ENCODE measurements at regions not wholly inside any gene's neighbourhood (a gene's known extent, or its start where the extent isn't known, plus 50 kb on each side); places are given as distances from the start of the nearest gene placed in this dataset.

- Mint-ChIP-seq H3K27me3 (ENCODE audit: unreplicated experiment) (no peaks in the 10 kb centered on the region), H3K4me1 (ENCODE audit: low read depth, unreplicated experiment) (no peaks in the 10 kb centered on the region), H3K27ac (ENCODE audit: unreplicated experiment) (no peak overlapping the region), H3K9me3 (ENCODE audit: low read depth, unreplicated experiment) (no peaks in the 10 kb centered on the region), H3K36me3 (ENCODE audit: insufficient read depth, unreplicated experiment) (no peaks in the 10 kb centered on the region), H3K4me3 (ENCODE audit: low read depth, unreplicated experiment) (no peak overlapping the region)
- no peak for DNase-seq
- no peak for TF ChIP-seq CTCF (IDR thresholded peaks at IDR 0.05; ENCODE audit: unreplicated experiment)
- intact Hi-C loops (cut with micrococcal nuclease; ENCODE audit: unreplicated experiment), result no loop called here
- no TSS peak for BruUV-seq (replicated peaks)
- CTCF ChIA-PET, result no interaction called here
Observed at GRCh38 chr4:97270051-97270450, 873.2 kb downstream of the STPG2 start.

- Mint-ChIP-seq H3K4me3 (ENCODE audit: low read depth, unreplicated experiment) (no peak overlapping the region), H3K9me3 (ENCODE audit: low read depth, unreplicated experiment) (peaks cover 3% of the 10 kb centered on the region), H3K27ac (ENCODE audit: unreplicated experiment) (no peak overlapping the region), H3K4me1 (ENCODE audit: low read depth, unreplicated experiment) (no peaks in the 10 kb centered on the region), H3K27me3 (ENCODE audit: unreplicated experiment) (no peaks in the 10 kb centered on the region), H3K36me3 (ENCODE audit: insufficient read depth, unreplicated experiment) (no peaks in the 10 kb centered on the region)
- intact Hi-C loops (cut with micrococcal nuclease; ENCODE audit: unreplicated experiment), result no loop called here
- BruUV-seq (replicated peaks), result no TSS peak
- TF ChIP-seq CTCF (IDR thresholded peaks at IDR 0.05; ENCODE audit: unreplicated experiment), result no peak
- CTCF ChIA-PET, result no interaction called here
- no peak for DNase-seq
Observed at GRCh38 chr4:97279391-97279790, 863.9 kb downstream of the STPG2 start.

GRCh38 chr4:97300561-97300960 is 842.7 kb downstream of the STPG2 start:
- Mint-ChIP-seq H3K9me3 (ENCODE audit: low read depth, unreplicated experiment) (peaks cover 3% of the 10 kb centered on the region), H3K36me3 (ENCODE audit: insufficient read depth, unreplicated experiment) (no peaks in the 10 kb centered on the region), H3K27me3 (ENCODE audit: unreplicated experiment) (no peaks in the 10 kb centered on the region), H3K4me1 (ENCODE audit: low read depth, unreplicated experiment) (no peaks in the 10 kb centered on the region), H3K4me3 (ENCODE audit: low read depth, unreplicated experiment) (no peak overlapping the region), H3K27ac (ENCODE audit: unreplicated experiment) (no peak overlapping the region)
- BruUV-seq (replicated peaks), result no TSS peak
- TF ChIP-seq CTCF (IDR thresholded peaks at IDR 0.05; ENCODE audit: unreplicated experiment), result no peak
- intact Hi-C loops (cut with micrococcal nuclease; ENCODE audit: unreplicated experiment), result no loop called here
- no peak for DNase-seq
- CTCF ChIA-PET, result no interaction called here

GRCh38 chr4:97305351-97305750 is 837.9 kb downstream of the STPG2 start:
- Mint-ChIP-seq H3K4me1 (ENCODE audit: low read depth, unreplicated experiment) (no peaks in the 10 kb centered on the region), H3K27me3 (ENCODE audit: unreplicated experiment) (no peaks in the 10 kb centered on the region), H3K4me3 (ENCODE audit: low read depth, unreplicated experiment) (no peak overlapping the region), H3K27ac (ENCODE audit: unreplicated experiment) (no peak overlapping the region), H3K9me3 (ENCODE audit: low read depth, unreplicated experiment) (peaks cover 3% of the 10 kb centered on the region), H3K36me3 (ENCODE audit: insufficient read depth, unreplicated experiment) (no peaks in the 10 kb centered on the region)
- intact Hi-C loops (cut with micrococcal nuclease; ENCODE audit: unreplicated experiment), result no loop called here
- TF ChIP-seq CTCF (IDR thresholded peaks at IDR 0.05; ENCODE audit: unreplicated experiment), result no peak
- no TSS peak for BruUV-seq (replicated peaks)
- DNase-seq, result no peak
- CTCF ChIA-PET, result no interaction called here

GRCh38 chr4:97309121-97309520 is 834.2 kb downstream of the STPG2 start:
- no peak overlapping the region for H3K4me3 Mint-ChIP-seq (ENCODE audit: low read depth, unreplicated experiment)
- no peaks in the 10 kb centered on the region for H3K27me3 Mint-ChIP-seq (ENCODE audit: unreplicated experiment)
- BruUV-seq (replicated peaks), result no TSS peak
- CTCF ChIA-PET, result no interaction called here
- no peaks in the 10 kb centered on the region for H3K36me3 Mint-ChIP-seq (ENCODE audit: insufficient read depth, unreplicated experiment)
- no peaks in the 10 kb centered on the region for H3K4me1 Mint-ChIP-seq (ENCODE audit: low read depth, unreplicated experiment)
- no peak overlapping the region for H3K27ac Mint-ChIP-seq (ENCODE audit: unreplicated experiment)
- intact Hi-C loops (cut with micrococcal nuclease; ENCODE audit: unreplicated experiment), result no loop called here
- no peak for TF ChIP-seq CTCF (IDR thresholded peaks at IDR 0.05; ENCODE audit: unreplicated experiment)
- H3K9me3 Mint-ChIP-seq (ENCODE audit: low read depth, unreplicated experiment), result no peaks in the 10 kb centered on the region
- DNase-seq, result no peak
